HFFc6 (cell line): ENCODE measurements at regions not wholly inside any gene's neighbourhood (a gene's known extent, or its start where the extent isn't known, plus 50 kb on each side); places are given as distances from the start of the nearest gene placed in this dataset.

Experiments
- DNase-seq: peaks from one replicate; pipeline ENCODE4 v3.0.0-alpha.2; 2018
- H3K27ac Mint-ChIP-seq: 2 replicates; pipeline ENCODE4 v1.8.0; 2020; ENCODE audit warnings: mild to moderate bottlenecking, mixed read lengths
- H3K27me3 Mint-ChIP-seq: 2 replicates; pipeline ENCODE4 v1.8.0; 2021; ENCODE audit warnings: mild to moderate bottlenecking, moderate library complexity, mixed read lengths; ENCODE audit not compliant: insufficient read depth
- H3K36me3 Mint-ChIP-seq: 2 replicates; pipeline ENCODE4 v1.8.0; 2021; ENCODE audit warnings: low read depth, mixed read lengths
- H3K4me1 Mint-ChIP-seq: 2 replicates; pipeline ENCODE4 v1.8.0; 2020; ENCODE audit warnings: low read depth, mixed read lengths
- H3K4me3 Mint-ChIP-seq: 2 replicates; pipeline ENCODE4 v1.8.0; 2020; ENCODE audit warnings: mild to moderate bottlenecking, moderate library complexity, mixed read lengths
- H3K9me3 Mint-ChIP-seq: 2 replicates; pipeline ENCODE4 v1.8.0; 2020; ENCODE audit warnings: mild to moderate bottlenecking, mixed read lengths
- CTCF ChIP-seq: fragments of 200-600 bp; sonication (generic); IDR thresholded peaks from 2 replicates; pipeline ENCODE4 v1.5.0; 2021; ENCODE audit warnings: antibody characterized with exemption, mild to moderate bottlenecking

- no peak overlapping the region for H3K4me3 Mint-ChIP-seq
- no peak for DNase-seq
- peaks cover 24% of the 10 kb centered on the region for H3K27me3 Mint-ChIP-seq
- no peaks in the 10 kb centered on the region for H3K36me3 Mint-ChIP-seq
- no peak for TF ChIP-seq CTCF
- no peaks in the 10 kb centered on the region for H3K9me3 Mint-ChIP-seq
- no peak overlapping the region for H3K27ac Mint-ChIP-seq
- no peaks in the 10 kb centered on the region for H3K4me1 Mint-ChIP-seq
Observed at GRCh38 chr19:28867978-28868377, 345.0 kb downstream of the UQCRFS1 start.

GRCh38 chr19:28864577-28865042, 348.3 kb downstream of the UQCRFS1 start:
- DNase-seq, result no peak
- Mint-ChIP-seq H3K27me3 (peaks cover 19% of the 10 kb centered on the region), H3K36me3 (no peaks in the 10 kb centered on the region), H3K4me3 (no peak overlapping the region), H3K4me1 (peaks cover 2% of the 10 kb centered on the region; the same call in 1 of the 2 replicates), H3K9me3 (no peaks in the 10 kb centered on the region), H3K27ac (no peak overlapping the region)
- TF ChIP-seq CTCF, result no peak

DNA sequence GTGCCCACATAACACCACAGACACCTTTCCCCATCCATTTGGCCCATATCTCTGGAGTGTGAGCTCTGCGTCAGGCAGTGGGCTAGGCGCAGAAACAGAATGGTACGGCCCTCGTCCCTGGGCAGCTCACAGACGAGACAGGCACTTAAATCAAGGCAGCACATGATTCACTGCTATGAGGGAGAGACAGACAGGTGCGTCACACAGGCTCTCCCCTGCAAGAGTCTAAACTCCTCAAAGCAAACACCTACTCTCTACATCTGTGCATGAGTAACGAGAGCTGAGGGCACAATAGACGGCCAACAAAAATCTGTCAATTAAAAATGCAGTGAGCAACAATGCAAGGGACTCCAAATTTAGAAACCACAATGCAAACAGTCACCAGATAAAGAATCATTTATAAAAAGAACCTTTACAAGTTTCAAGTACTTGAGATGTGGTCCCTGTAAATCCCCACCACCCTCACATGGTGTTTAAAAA, 348.9 kb downstream of the UQCRFS1 start:
- DNase-seq, result no peak
- Mint-ChIP-seq H3K27me3 (peaks cover 20% of the 10 kb centered on the region), H3K27ac (no peak overlapping the region)

DNA sequence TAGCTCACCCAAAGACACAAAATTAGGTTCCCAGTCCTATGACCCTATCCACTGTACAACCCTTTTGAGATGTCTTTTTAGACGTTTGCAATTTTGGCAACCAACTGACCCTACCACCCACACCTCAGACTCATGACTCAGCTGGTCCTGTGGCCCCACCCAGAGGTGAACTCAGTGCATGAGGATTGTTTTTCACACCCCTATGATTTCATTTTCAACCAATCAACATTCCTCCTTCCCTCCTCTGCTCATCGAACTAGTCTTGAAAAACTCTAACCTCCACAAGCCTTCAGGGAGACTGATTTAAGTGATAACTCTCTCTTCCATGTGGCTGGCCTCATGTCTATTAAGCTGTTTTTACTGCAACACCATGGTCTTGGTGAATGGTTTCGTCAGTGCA, 350.7 kb downstream of the UQCRFS1 start:
- H3K27ac Mint-ChIP-seq, result no peak overlapping the region
- no peak overlapping the region for H3K4me3 Mint-ChIP-seq
- no peak for DNase-seq

More for the DNA sequence above, 348.9 kb downstream of the UQCRFS1 start:
- Mint-ChIP-seq H3K36me3 (no peaks in the 10 kb centered on the region), H3K4me3 (no peak overlapping the region), H3K4me1 (peaks cover 6% of the 10 kb centered on the region; the same call in 1 of the 2 replicates), H3K9me3 (no peaks in the 10 kb centered on the region)
- TF ChIP-seq CTCF, result no peak

GRCh38 chr19:28859811-28860210, 353.1 kb downstream of the UQCRFS1 start:
- TF ChIP-seq CTCF, result no peak
- no peak overlapping the region for H3K27ac Mint-ChIP-seq
- no peaks in the 10 kb centered on the region for H3K9me3 Mint-ChIP-seq
- H3K27me3 Mint-ChIP-seq, result peaks cover 5% of the 10 kb centered on the region
- H3K4me3 Mint-ChIP-seq, result no peak overlapping the region
- no peaks in the 10 kb centered on the region for H3K36me3 Mint-ChIP-seq
- DNase-seq, result no peak
- peaks cover 6% of the 10 kb centered on the region; the same call in 1 of the 2 replicates for H3K4me1 Mint-ChIP-seq

More for the DNA sequence above, 350.7 kb downstream of the UQCRFS1 start:
- no peaks in the 10 kb centered on the region for H3K36me3 Mint-ChIP-seq
- H3K4me1 Mint-ChIP-seq, result peaks cover 6% of the 10 kb centered on the region; the same call in 1 of the 2 replicates
- TF ChIP-seq CTCF, result no peak
- no peaks in the 10 kb centered on the region for H3K9me3 Mint-ChIP-seq
- H3K27me3 Mint-ChIP-seq, result peaks cover 14% of the 10 kb centered on the region
